ENCODE measurements at regions not wholly inside any gene's neighbourhood (a gene's known extent, or its start where the extent isn't known, plus 50 kb on each side); places are given as distances from the start of the nearest gene placed in this dataset.

- Histone ChIP-seq H4K8ac (ENCODE audit: low read depth, low read length) (no peak overlapping the region), H3K4me3 (ENCODE audit: low read length in 2 of 2) (no peak overlapping the region), H3K79me1 (ENCODE audit: low read depth, low read length) (no peaks in the 10 kb centered on the region), H3K14ac (ENCODE audit: low read length) (no peak overlapping the region), H3K23ac (ENCODE audit: low read depth, low read length, poor library complexity) (no peak overlapping the region), H2BK5ac (ENCODE audit: low read length) (no peak overlapping the region), H3K4ac (ENCODE audit: low read length) (no peak overlapping the region), H3K27ac (replicated peaks; ENCODE audit: low read length) (no peak overlapping the region), H3K27me3 (ENCODE audit: control insufficient read depth in 3 of 3, insufficient read depth in 3 of 3, low read depth in 1 of 3, low read length in 3 of 3) (no peaks in the 10 kb centered on the region), H3K9me3 (replicated peaks in 1 of 2; ENCODE audit: control insufficient read depth in 2 of 2, insufficient read depth in 1 of 2, low read depth in 1 of 2, low read length in 2 of 2) (no peaks in the 10 kb centered on the region), H3K4me2 (ENCODE audit: insufficient read depth, low read length, poor library complexity, severe bottlenecking) (no peak overlapping the region), H3K4me1 (ENCODE audit: control insufficient read depth in 2 of 2, insufficient read depth in 1 of 2, low read depth in 1 of 2, low read length in 2 of 2) (no peaks in the 10 kb centered on the region), H2BK120ac (ENCODE audit: low read depth, low read length) (no peak overlapping the region), H3K18ac (ENCODE audit: low read length) (no peak overlapping the region), H2AK5ac (ENCODE audit: low read depth, low read length) (no peak overlapping the region), H3K9ac (ENCODE audit: low read depth, low read length, poor library complexity) (no peak overlapping the region), H2AFZ (ENCODE audit: low read length) (no peak overlapping the region), H2BK12ac (ENCODE audit: low read length) (no peak overlapping the region), H3K36me3 (replicated peaks in 1 of 2; ENCODE audit: control insufficient read depth in 2 of 2, insufficient read depth in 2 of 2, low read length in 2 of 2) (no peaks in the 10 kb centered on the region), H4K91ac (ENCODE audit: low read depth, low read length, poor library complexity) (no peak overlapping the region), H2BK15ac (ENCODE audit: low read length) (no peak overlapping the region)
- DNase-seq (ENCODE audit: low spot score) = no peak
- WGBS, 2 donors (ENCODE audit: extremely low coverage in 2 of 2, insufficient read length in 2 of 2, insufficient replicate concordance in 1 of 2) = no CpG with 5 or more reads among the region's 10 CpGs
Measured at GRCh38 chr18:41372046-41372665, 582.9 kb upstream of the PIK3C3 start.

GRCh38 chr18:41371156-41372045, 583.6 kb upstream of the PIK3C3 start:
- H3K4me2 ChIP-seq (ENCODE audit: insufficient read depth, low read length, poor library complexity, severe bottlenecking) = no peak overlapping the region
- DNase-seq (ENCODE audit: low spot score) = no peak
- H3K27ac ChIP-seq (replicated peaks; ENCODE audit: low read length) = no peak overlapping the region
- no peaks in the 10 kb centered on the region for H3K4me1 ChIP-seq (ENCODE audit: control insufficient read depth in 2 of 2, insufficient read depth in 1 of 2, low read depth in 1 of 2, low read length in 2 of 2)
- no peaks in the 10 kb centered on the region for H3K9me3 ChIP-seq (replicated peaks in 1 of 2; ENCODE audit: control insufficient read depth in 2 of 2, insufficient read depth in 1 of 2, low read depth in 1 of 2, low read length in 2 of 2)
- H3K36me3 ChIP-seq (replicated peaks in 1 of 2; ENCODE audit: control insufficient read depth in 2 of 2, insufficient read depth in 2 of 2, low read length in 2 of 2) = no peaks in the 10 kb centered on the region
- no peak overlapping the region for H2AFZ ChIP-seq (ENCODE audit: low read length)
- H4K8ac ChIP-seq (ENCODE audit: low read depth, low read length) = no peak overlapping the region
- no peak overlapping the region for H2BK15ac ChIP-seq (ENCODE audit: low read length)
- H2BK5ac ChIP-seq (ENCODE audit: low read length) = no peak overlapping the region
- H2BK12ac ChIP-seq (ENCODE audit: low read length) = no peak overlapping the region
- no peaks in the 10 kb centered on the region for H3K27me3 ChIP-seq (ENCODE audit: control insufficient read depth in 3 of 3, insufficient read depth in 3 of 3, low read depth in 1 of 3, low read length in 3 of 3)
- no peak overlapping the region for H3K23ac ChIP-seq (ENCODE audit: low read depth, low read length, poor library complexity)
- no peak overlapping the region for H3K14ac ChIP-seq (ENCODE audit: low read length)
- H3K4ac ChIP-seq (ENCODE audit: low read length) = no peak overlapping the region
- WGBS, 2 donors (ENCODE audit: extremely low coverage in 2 of 2, insufficient read length in 2 of 2, insufficient replicate concordance in 1 of 2) = no CpG with 5 or more reads among the region's 5 CpGs
- H3K18ac ChIP-seq (ENCODE audit: low read length) = no peak overlapping the region
- H2BK120ac ChIP-seq (ENCODE audit: low read depth, low read length) = no peak overlapping the region
- no peak overlapping the region for H3K9ac ChIP-seq (ENCODE audit: low read depth, low read length, poor library complexity)
- no peak overlapping the region for H3K4me3 ChIP-seq (ENCODE audit: low read length in 2 of 2)
- H3K79me1 ChIP-seq (ENCODE audit: low read depth, low read length) = no peaks in the 10 kb centered on the region
- no peak overlapping the region for H2AK5ac ChIP-seq (ENCODE audit: low read depth, low read length)
- no peak overlapping the region for H4K91ac ChIP-seq (ENCODE audit: low read depth, low read length, poor library complexity)

GRCh38 chr18:41370740-41371139, 584.3 kb upstream of the PIK3C3 start:
- H3K4ac ChIP-seq (ENCODE audit: low read length) = no peak overlapping the region
- H2BK12ac ChIP-seq (ENCODE audit: low read length) = no peak overlapping the region
- H3K4me1 ChIP-seq (ENCODE audit: control insufficient read depth in 2 of 2, insufficient read depth in 1 of 2, low read depth in 1 of 2, low read length in 2 of 2) = no peaks in the 10 kb centered on the region
- H3K14ac ChIP-seq (ENCODE audit: low read length) = no peak overlapping the region
- DNase-seq (ENCODE audit: low spot score) = no peak
- no peaks in the 10 kb centered on the region for H3K79me1 ChIP-seq (ENCODE audit: low read depth, low read length)
- H2BK5ac ChIP-seq (ENCODE audit: low read length) = no peak overlapping the region
- WGBS, 2 donors (ENCODE audit: extremely low coverage in 2 of 2, insufficient read length in 2 of 2, insufficient replicate concordance in 1 of 2) = no CpG with 5 or more reads among the region's 4 CpGs
- H3K36me3 ChIP-seq (replicated peaks in 1 of 2; ENCODE audit: control insufficient read depth in 2 of 2, insufficient read depth in 2 of 2, low read length in 2 of 2) = no peaks in the 10 kb centered on the region
- H3K27ac ChIP-seq (replicated peaks; ENCODE audit: low read length) = no peak overlapping the region
- H3K18ac ChIP-seq (ENCODE audit: low read length) = no peak overlapping the region
- no peak overlapping the region for H2AFZ ChIP-seq (ENCODE audit: low read length)
- no peak overlapping the region for H3K4me3 ChIP-seq (ENCODE audit: low read length in 2 of 2)
- no peak overlapping the region for H2BK15ac ChIP-seq (ENCODE audit: low read length)
- H3K9me3 ChIP-seq (replicated peaks in 1 of 2; ENCODE audit: control insufficient read depth in 2 of 2, insufficient read depth in 1 of 2, low read depth in 1 of 2, low read length in 2 of 2) = no peaks in the 10 kb centered on the region
- no peak overlapping the region for H3K23ac ChIP-seq (ENCODE audit: low read depth, low read length, poor library complexity)
- no peak overlapping the region for H3K9ac ChIP-seq (ENCODE audit: low read depth, low read length, poor library complexity)
- no peaks in the 10 kb centered on the region for H3K27me3 ChIP-seq (ENCODE audit: control insufficient read depth in 3 of 3, insufficient read depth in 3 of 3, low read depth in 1 of 3, low read length in 3 of 3)
- H2BK120ac ChIP-seq (ENCODE audit: low read depth, low read length) = no peak overlapping the region
- H4K91ac ChIP-seq (ENCODE audit: low read depth, low read length, poor library complexity) = no peak overlapping the region
- no peak overlapping the region for H4K8ac ChIP-seq (ENCODE audit: low read depth, low read length)
- no peak overlapping the region for H2AK5ac ChIP-seq (ENCODE audit: low read depth, low read length)
- no peak overlapping the region for H3K4me2 ChIP-seq (ENCODE audit: insufficient read depth, low read length, poor library complexity, severe bottlenecking)

GRCh38 chr18:41357708-41358107, 597.3 kb upstream of the PIK3C3 start:
- Histone ChIP-seq H3K14ac (ENCODE audit: low read length) (no peak overlapping the region), H3K27me3 (ENCODE audit: control insufficient read depth in 3 of 3, insufficient read depth in 3 of 3, low read depth in 1 of 3, low read length in 3 of 3) (no peaks in the 10 kb centered on the region), H2BK120ac (ENCODE audit: low read depth, low read length) (no peak overlapping the region), H2BK12ac (ENCODE audit: low read length) (no peak overlapping the region), H4K91ac (ENCODE audit: low read depth, low read length, poor library complexity) (no peak overlapping the region), H3K4me2 (ENCODE audit: insufficient read depth, low read length, poor library complexity, severe bottlenecking) (no peak overlapping the region), H3K4me1 (ENCODE audit: control insufficient read depth in 2 of 2, insufficient read depth in 1 of 2, low read depth in 1 of 2, low read length in 2 of 2) (peaks cover 2 to 8% of the 10 kb centered on the region in 2 donors), H2BK5ac (ENCODE audit: low read length) (no peak overlapping the region), H3K4ac (ENCODE audit: low read length) (no peak overlapping the region), H3K9ac (ENCODE audit: low read depth, low read length, poor library complexity) (no peak overlapping the region), H3K27ac (replicated peaks; ENCODE audit: low read length) (no peak overlapping the region), H3K4me3 (ENCODE audit: low read length in 2 of 2) (no peak overlapping the region), H2AFZ (ENCODE audit: low read length) (no peak overlapping the region), H3K23ac (ENCODE audit: low read depth, low read length, poor library complexity) (no peak overlapping the region), H2BK15ac (ENCODE audit: low read length) (no peak overlapping the region), H4K8ac (ENCODE audit: low read depth, low read length) (no peak overlapping the region), H3K9me3 (replicated peaks in 1 of 2; ENCODE audit: control insufficient read depth in 2 of 2, insufficient read depth in 1 of 2, low read depth in 1 of 2, low read length in 2 of 2) (no peaks in the 10 kb centered on the region), H3K18ac (ENCODE audit: low read length) (no peak overlapping the region), H3K79me1 (ENCODE audit: low read depth, low read length) (no peaks in the 10 kb centered on the region), H3K36me3 (replicated peaks in 1 of 2; ENCODE audit: control insufficient read depth in 2 of 2, insufficient read depth in 2 of 2, low read length in 2 of 2) (no peaks in the 10 kb centered on the region), H2AK5ac (ENCODE audit: low read depth, low read length) (no peak overlapping the region)
- WGBS, 2 donors (ENCODE audit: extremely low coverage in 2 of 2, insufficient read length in 2 of 2, insufficient replicate concordance in 1 of 2) = no CpG with 5 or more reads among the region's 2 CpGs
- DNase-seq (ENCODE audit: low spot score) = no peak

All from neuronal stem cell (in vitro differentiated cells).